GM18907 (cell line): ENCODE measurements at regions not wholly inside any gene's neighbourhood (a gene's known extent, or its start where the extent isn't known, plus 50 kb on each side); places are given as distances from the start of the nearest gene placed in this dataset.
"Not testable (repeated sequence)": the region's sequence is repeated elsewhere in the genome, so short reads cannot be mapped to it uniquely, and the experiment has no call there.

ENCODE experiments used
- ATAC-seq: cut with Tn5 transposase; IDR thresholded peaks from one replicate; pipeline ENCODE4 v1.9.1; 2021; ENCODE audit warnings: mild to moderate bottlenecking, moderate library complexity; ENCODE audit not compliant: unreplicated experiment

DNA sequence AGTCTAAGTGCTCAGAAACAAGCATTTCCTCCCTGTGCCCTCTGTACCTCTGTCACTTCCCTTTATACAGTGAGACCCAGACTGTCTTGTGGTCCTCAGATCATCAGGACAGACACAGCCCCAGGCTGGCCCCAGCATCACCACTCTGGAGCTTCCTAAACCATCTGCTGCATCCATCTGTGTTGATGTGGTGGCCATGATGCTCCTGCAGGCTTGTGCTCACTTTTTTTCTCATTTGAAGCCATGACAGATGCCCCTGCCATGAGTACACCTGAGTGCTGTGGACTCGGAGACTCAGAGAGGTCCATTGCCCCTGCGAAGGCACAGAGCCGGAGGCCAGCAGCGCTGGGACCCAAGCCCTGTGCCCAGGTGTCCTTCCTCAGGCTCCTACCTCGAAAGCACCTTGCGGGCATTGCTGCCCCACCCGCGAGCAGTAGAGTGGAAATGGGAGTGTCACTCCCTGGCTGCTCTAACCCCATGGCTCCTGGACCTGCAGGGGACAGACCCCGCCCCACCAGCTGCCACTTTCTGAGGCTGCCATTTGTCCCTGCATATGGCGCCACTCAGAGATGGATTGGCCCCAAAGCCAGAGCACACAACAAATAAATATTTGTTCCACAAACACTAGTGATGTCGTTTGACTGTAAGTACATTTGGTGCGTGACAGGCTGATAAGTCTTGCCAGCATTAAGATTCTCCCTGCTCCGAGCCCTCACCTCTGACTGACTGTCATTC, 593.5 kb downstream of the TBC1D22A start:
- ATAC-seq: no peak

DNA sequence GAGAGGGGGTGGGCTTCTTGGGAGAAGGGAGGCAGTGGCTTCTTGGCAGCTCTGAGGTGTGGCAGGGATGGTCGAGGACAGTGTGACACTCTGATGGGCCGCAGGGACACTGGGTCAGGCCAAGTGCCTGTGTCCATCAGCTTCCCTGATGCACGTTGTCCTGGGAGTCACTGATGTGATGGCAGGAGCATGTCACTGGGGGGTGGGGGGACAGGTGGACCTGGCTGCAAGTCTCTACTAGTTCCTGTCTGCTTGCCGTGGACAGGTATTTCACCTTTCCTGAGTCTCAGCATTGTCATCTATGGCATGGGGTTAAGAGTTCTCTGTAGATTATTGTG, 592.9 kb downstream of the TBC1D22A start:
- no peak for ATAC-seq

DNA sequence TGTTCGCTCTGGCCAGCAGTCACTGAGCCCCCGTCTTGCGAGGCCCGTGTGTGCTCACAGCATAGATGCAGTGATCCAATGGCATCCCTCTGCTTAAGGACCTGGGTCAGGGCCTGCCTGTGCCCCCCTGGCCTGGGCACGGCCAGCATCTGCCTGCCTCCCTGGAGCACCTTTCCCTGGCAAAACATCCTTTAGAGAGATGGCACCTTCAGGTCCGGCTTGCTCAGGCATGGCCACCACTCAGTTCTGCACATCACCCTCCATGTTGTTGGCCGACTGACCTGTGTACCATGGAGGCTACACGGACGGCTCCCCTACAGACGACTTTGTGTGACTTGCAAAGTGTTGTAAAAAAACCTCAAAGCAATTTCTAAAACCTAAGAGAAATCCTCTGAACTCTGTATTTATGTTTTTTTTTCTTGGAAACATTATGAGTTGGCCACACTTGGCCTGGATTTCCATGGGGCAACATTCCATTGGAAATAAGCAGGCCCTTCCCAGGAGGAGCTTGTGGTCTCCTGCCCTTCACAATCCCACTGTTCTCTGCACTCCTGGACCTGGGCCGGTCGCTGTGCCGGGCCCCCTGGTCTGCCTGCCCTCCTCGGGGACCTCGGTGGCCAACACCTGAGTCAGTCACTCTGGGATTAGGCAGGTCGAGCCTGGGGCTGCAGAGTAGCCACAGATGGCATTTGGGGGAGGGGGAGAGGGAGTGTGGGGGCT, 592.4 kb downstream of the TBC1D22A start:
- ATAC-seq: no peak

DNA sequence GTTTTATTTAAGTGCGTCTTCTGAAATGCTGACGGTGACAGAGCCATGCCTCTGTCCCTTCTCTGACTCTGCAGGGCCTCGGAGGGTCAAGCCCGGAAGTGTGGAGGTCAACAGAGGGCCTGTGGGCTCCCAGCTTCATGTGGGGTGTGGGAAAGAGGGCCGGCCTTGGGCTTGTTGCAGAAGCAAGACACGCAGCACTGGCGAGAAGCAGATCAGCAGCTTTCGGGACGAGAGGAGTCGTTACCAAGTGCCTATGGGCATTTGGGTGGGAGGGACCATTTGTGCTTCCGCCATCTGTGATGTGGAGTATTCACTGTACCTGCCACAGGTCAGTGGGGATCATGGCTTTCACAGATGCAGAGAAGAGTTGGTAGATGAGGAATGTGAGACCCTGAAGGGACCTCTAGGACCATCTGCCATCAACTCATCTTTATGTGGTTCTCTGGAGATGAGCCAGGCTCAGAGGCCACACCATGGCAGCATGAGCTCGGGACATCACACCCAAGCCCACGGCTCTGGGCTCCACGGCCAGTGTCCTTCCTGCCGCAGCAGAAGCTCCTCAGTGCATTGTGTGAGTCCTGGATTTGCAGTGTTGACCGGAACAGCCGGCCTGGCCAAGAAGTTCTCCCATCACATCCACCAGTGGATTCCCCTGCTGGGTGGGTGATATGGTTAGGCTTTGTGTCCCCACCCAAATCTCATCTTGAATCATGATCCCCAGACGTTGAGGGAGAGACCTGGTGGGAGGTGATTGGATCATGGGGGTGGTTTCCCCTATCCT, 590.7 kb downstream of the TBC1D22A start:
- no peak for ATAC-seq

DNA sequence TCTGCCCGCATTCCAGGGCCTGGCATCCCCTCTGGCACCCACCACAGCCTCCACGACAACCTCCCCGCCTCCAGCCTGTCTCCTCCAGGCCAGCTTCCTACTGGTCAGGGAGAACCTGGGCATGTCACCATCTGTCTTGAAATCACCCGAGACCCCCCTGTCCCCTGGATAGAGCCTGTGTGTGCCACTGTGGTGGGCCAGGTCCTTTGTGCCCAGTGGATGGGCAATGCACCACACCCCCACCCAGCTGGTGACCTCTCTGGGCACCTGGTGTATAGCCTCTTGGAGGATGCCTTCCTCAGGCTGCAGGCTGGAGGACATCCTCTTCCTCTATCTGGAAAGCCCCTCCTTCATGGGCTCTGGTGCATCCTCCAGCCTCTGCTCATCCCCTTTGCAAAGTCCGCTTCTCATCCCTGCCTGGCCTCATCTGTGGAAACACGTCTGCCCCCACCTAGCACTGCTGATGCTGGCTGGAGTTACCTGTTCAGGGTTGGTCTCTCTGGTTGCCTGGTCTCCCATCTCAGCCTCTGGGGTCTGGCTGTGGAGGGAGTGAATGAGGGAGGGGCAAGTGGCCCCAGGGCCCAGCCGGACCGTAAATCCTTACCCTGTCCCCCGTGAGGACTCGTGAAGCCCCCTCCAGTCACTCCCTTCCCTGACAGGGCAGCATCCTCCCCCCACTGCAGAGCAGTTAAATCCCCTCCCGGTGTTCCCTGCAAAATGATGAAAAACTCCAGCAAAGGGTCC, 589.6 kb downstream of the TBC1D22A start:
- no peak for ATAC-seq

DNA sequence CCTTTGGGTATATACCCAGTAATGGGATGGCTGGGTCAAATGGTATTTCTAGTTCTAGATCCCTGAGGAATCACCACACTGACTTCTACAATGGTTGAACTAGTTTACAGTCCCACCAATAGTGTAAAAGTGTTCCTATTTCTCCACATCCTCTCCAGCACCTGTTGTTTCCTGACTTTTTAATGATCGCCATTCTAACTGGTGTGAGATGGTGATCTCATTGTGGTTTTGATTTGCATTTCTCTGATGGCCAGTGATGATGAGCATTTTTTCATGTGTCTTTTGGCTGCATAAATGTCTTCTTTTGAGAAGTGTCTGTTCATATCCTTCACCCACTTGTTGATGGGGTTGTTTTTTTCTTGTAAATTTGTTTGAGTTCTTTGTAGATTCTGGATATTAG, 583.8 kb downstream of the TBC1D22A start:
- not testable (repeated sequence) for ATAC-seq

DNA sequence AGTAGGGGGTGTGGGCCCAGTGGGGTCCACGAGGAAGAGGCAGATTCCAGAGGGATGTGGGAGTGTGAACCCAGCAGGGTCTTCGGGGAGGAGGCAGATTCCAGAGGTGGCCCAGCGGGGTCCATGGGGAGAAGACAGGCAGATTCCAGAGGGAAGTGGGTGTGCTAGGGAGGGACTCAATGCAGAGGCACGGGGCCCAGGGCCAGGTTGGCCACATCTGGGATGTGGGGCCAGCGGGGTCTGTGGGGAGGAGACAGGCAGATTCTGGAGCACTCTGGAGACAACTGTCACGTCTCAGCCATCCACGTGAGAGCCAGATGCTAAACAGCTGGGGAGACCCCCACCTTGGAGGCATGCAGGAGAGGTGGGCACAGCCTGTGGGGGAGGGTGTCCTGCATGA, 582.6 kb downstream of the TBC1D22A start:
- no peak for ATAC-seq

DNA sequence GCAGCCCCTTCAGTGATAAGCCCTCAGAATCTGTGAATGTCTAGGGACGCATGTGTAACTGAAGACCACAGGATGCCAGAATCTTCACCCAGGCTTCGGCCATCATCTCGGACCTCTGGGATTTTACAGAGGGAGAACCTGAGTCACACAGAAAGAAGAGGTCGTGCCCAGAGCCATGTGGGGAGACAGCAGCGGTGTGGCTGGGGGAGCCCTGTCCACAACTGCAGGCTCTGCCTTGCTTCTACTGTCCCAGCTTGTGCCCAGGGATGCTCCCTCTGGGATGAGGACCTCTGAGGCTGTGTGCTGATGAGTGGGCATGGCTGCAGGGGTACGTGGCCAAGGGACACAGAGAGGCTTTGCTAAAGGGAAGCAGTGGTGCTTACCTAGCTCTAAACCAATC, 582.0 kb downstream of the TBC1D22A start:
- ATAC-seq: no peak

DNA sequence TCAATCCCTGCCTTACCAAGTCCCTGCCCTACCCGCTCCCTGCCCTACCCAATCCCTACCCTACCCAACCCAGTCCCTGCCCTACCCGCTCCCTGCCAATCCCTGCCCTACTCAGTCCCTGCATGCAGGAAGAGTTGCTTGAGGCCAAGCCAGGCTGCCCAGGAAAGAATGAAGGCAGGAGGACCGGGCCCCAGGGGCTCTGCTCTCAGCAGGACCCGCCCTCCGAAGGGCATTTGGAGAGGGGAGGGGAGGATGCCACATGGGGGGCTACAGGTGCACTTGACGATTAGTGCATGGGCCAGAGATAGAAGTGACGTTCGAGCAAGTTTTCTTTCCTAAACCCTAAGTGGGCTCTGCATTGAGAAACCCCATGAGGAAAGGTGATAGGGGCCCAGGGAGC, 581.2 kb downstream of the TBC1D22A start:
- ATAC-seq: no peak

DNA sequence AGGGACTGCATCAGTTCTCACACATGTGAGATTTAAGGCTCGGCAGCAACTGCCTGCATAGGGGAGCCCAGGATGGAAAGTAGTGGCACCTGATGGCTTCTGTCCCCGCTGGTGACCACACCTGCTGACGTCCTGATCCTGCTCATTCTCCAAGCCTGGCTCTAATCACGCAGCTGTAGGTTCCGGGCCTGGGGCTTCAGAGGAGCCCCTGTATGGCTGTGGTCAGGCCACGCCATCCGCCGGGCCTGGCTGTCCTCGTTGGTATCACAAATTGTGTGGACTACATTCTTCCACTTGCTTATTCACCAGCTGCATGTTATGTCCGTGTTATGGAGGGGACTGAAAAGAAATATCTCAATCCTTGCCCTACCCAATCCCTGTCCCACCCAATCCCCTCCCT, 580.0 kb downstream of the TBC1D22A start:
- ATAC-seq: no peak

DNA sequence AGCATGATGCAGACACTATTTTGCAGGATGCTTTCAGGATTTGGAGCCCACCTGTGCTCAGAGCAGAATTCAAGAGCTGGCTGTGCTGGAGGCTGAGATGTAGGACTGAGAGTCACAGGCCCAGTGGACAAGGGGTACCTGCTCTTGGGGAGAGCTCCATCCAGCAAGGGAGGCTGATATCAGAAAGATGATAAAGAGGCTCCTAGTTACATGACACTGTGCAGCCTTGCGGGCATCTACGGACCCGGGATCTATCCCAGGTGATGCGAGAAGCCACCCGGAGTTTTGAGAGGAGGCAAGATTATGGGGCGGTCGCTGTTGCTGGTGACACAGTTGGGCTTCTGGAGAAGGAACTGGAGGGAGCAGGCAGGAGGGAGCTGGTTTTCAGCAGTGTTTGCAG, 579.0 kb downstream of the TBC1D22A start:
- no peak for ATAC-seq

DNA sequence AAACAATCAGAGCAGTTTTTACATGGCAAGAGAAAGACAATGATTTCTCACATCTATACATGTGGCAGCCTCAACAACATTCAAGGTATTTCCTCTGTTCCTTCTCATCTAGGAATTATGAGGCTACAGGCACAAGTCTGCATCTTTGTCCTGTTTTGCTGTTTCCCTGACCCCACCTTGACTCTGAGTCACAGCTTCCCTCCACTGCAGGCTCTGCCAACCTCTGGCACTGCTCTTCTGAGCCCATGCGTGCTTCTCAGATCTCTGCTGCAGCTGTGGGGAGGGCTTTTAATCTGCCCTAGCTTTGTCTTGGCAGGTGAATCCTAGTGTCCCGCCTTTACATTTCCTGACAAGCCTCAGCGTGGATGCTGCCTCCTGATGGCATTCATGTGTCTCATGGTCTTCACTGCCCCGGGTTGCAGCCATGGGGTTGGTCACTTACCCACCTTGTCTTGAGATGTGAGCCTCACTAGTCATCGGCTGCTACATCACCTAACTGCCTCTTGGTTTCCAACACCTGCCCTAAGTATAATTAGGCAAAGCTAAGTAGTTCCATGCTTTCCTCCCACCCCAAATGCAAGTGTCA, 578.5 kb downstream of the TBC1D22A start:
- no peak for ATAC-seq

DNA sequence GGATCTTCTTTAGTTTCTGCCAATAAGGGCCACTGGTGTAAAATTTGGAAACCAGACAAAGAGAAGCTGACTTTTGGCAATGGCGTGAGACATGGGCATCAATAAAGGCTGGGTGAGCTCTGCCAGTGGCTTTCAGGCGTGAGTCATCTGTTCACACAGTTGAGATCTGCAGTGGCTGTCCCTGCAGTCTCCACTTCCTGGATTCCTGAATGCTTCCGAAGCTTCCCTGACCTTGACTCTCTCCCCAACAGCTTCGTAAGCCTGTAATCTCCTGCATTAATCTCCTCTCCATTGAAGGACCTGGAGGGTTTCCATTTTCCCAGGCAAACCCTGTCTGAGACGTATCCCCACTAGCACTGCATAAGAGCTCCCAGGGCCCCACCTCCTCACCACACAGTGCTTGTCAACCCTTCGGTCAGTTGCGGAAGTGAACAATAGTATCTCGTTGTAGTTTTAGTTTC, 574.7 kb downstream of the TBC1D22A start:
- ATAC-seq: no peak

DNA sequence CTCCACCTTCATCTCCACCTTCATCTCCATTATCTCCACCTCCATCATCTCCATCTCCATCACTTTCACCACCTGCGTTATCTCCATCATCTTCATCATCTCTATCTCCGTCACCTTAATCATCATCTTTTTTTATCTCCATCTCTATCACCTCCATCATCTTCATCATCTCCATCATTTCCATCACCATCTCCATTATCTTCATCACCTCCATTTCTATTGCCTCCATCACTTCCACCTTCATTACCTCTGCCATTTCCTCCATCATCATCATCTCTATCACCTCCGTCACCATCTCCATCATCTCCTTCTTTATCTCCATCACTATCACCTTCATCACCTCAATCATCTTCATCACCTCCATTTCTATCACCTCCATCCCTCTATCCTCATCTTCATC, 573.5 kb downstream of the TBC1D22A start:
- ATAC-seq: no peak

DNA sequence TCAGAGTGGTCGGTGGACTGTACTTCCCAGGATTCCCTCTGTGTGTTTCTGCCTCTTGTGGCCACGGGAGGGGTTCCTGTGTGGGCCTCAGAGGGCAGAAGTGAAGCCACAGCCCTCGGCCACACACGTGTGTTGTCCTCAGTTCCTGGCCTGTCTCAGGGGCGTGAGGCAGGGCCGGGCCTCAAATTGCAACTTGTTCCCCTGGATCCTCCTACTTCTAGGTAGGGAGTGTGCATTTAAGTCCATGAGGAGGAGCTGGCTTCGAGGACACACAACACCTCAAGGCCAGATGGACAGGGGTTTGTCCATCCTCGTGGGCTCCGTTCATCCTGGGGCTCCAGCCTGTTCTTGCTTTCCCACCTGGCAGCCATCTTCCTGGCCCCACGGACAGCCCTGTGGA, 573.0 kb downstream of the TBC1D22A start:
- no peak for ATAC-seq

DNA sequence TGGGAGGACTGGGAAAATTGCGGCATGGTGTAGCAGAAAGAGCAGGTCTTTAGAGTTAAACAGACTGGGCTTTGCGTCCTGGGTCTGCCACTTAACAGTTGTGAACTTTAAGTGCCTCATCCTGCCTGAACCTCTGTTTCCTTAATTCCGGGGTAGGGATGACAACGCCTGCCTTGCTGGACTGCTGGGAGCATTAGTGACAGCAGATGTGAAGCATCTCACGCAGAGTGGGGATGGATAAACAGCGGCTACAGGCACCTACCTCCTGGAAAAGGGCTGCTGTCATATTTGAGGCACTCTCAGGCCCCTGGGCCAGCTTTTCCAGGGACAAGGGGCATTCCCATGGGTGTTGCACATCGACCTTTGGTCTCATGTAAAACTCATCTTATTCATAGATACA, 572.2 kb downstream of the TBC1D22A start:
- ATAC-seq: no peak

DNA sequence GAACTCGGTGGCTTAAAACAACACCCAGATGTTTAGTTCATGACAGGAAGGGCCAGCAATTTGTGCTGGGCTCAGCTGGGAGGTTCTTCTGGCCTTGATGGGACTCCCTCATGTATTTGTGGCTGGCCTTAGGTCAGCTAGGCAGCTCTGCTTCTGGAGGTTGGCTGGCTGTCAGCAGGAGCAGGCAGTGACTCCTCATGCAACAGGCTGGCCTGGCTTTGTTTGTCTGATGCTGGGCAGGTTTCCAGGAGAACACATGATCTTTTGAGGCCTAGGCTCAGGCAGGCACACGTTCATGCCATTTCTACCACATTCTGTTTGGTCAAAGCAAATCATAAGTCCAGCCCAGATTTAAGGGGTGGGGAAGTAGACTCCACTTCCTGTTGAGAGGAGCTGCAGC, 571.2 kb downstream of the TBC1D22A start:
- ATAC-seq: no peak

DNA sequence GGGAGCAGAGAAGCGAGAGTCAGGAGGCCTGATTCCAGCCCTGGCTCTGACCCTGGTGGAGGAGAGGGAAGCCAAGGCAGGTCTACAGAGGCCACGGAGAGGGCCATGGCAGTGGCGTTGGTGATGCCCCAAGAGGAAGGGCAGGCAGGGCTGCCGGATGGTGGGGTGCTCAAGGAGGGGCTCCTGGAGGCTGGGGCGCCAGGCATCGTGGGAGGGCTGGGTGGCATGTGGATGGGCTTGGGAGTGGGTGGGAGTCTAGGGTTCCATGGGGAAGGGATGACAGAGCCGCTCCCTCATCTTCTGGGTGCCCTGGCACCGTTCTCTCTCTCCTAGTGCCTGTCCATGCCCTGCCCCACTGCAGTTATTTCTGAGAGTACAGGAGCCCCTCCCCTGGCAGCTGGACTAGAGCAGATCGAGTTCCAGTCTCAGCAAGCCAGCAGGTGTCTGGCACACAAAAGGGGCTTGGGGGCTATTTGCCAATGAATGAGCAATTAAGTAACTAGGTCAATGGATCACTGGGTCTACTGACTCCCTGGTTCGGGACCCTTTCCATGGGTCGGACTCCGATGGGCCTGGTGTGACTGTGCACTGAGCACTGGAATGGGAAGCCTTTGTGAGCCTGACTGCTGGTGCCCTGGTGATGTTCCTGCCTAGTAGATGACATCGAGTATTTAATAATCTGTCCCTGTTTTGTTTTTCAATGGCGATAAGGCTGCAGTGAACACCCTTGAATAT, 570.0 kb downstream of the TBC1D22A start:
- ATAC-seq: no peak

DNA sequence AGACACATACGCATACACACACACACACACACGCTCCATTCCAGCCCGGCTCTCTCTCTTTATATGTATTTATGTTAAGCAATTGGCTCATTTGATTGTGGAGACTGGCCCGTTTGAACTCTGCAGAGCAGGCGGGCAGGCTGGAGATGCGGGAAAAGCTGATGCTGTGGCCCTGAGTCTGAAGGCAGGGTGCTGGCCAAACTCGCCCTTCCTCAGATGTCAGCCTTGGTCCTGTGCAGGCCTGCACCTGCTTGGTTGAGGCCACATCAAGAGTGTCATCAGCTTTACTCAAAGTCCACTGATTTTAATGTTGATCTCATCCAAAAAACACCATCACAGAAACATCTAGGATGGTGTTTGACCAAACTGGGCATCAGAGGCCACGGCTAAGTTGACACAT, 569.3 kb downstream of the TBC1D22A start:
- no peak for ATAC-seq
